ENCODE measurements at regions not wholly inside any gene's neighbourhood (a gene's known extent, or its start where the extent isn't known, plus 50 kb on each side); places are given as distances from the start of the nearest gene placed in this dataset.

DNA sequence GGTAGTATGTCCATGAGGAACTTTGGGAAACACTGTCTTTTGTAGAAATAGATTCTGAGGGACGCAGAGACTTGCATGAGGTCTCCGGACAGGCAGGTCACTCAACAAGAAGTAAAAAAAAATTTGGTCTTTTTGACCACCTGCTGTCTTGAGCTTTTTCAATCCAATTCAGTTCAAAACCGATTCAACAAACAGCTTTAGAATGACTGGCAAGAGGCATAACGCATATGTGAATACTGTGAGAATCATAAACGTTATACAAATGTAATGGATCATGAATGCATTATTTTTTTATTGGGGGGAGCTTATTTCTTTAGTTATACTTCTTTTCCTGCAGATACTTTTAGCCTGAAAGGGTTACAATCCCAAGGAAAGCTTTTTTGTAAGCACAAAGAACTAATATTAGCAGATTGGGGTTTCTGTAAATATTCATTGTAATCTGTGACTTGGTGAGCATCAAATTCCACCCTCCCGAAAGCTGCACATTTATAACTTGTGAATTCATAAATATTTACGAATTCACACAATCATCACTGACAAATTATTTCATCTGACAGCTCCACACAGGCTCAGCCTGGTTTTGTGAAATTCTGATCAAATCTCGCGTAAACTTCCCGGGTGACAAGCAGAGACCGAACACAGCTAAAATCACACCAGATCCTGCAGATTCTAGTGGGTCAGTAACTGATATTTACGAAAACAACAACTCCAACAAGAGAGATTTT, 507.7 kb downstream of the MN1 start:
- TF ChIP-seq CTCF (IDR thresholded peaks at IDR 0.05) (no peak), POLR2A (IDR thresholded peaks at IDR 0.05) (no peak), POLR2AphosphoS5 (IDR thresholded peaks at IDR 0.05) (no peak), EP300 (IDR thresholded peaks at IDR 0.05) (no peak)

Measured in stomach (tissue), 4 donors.